WTC11 (cell line): ENCODE measurements at regions not wholly inside any gene's neighbourhood (a gene's known extent, or its start where the extent isn't known, plus 50 kb on each side); places are given as distances from the start of the nearest gene placed in this dataset.

ENCODE experiments used
- ATAC-seq: fragments of 200-7000 bp; cut with Tn5 transposase; 2 replicates; pipeline ENCODE4 v1.10.0; 2021; ENCODE audit warnings: mild to moderate bottlenecking, moderate library complexity
- CTCF ChIA-PET: fragments of 300-600 bp; sonication (Branson Sonifier 250); formaldehyde crosslinking; loops from one replicate; lab custom pipeline; 2021; ENCODE audit warnings: antibody characterized with exemption; lab: Charles Lee
- POLR2A ChIA-PET: fragments of 350-600 bp; sonication (Branson Sonifier 250); formaldehyde crosslinking; loops from one replicate; lab custom pipeline; 2021; ENCODE audit warnings: antibody characterized with exemption; lab: Charles Lee
- DNase-seq: peaks from one replicate; pipeline ENCODE4 v3.0.0; 2021; ENCODE audit warnings: low spot score
- H3K27ac Mint-ChIP-seq: 2 replicates; pipeline ENCODE4 v1.8.0; 2021; ENCODE audit warnings: mixed read lengths
- H3K27me3 Mint-ChIP-seq: 2 replicates; pipeline ENCODE4 v1.8.0; 2021; ENCODE audit warnings: low read depth, mild to moderate bottlenecking, moderate library complexity, mixed read lengths
- H3K36me3 Mint-ChIP-seq: 2 replicates; pipeline ENCODE4 v1.8.0; 2021; ENCODE audit warnings: mixed read lengths
- H3K4me1 Mint-ChIP-seq: 2 replicates; pipeline ENCODE4 v1.8.0; 2022; ENCODE audit warnings: mixed read lengths
- H3K4me3 Mint-ChIP-seq: 2 replicates; pipeline ENCODE4 v1.8.0; 2021; ENCODE audit warnings: mild to moderate bottlenecking, moderate library complexity, mixed read lengths
- H3K9me3 Mint-ChIP-seq: 2 replicates; pipeline ENCODE4 v1.8.0; 2021; ENCODE audit warnings: mixed read lengths
- CREB1 ChIP-seq: sonication (generic); formaldehyde crosslinking; IDR thresholded peaks from 2 replicates; pipeline ENCODE4 v1.8.0; 2023; ENCODE audit warnings: mild to moderate bottlenecking, missing genetic modification reagents
- ELF4 ChIP-seq: sonication (generic); formaldehyde crosslinking; IDR thresholded peaks from 2 replicates; pipeline ENCODE4 v1.8.1; 2022; ENCODE audit warnings: low read depth, mild to moderate bottlenecking, moderate library complexity, missing genetic modification reagents
- GTF2I ChIP-seq: fragments of 250-450 bp; sonication (Bioruptor Pico); conservative IDR thresholded peaks from 2 replicates; pipeline ENCODE4 v1.4.0; 2021; ENCODE audit warnings: mild to moderate bottlenecking
- JAZF1 ChIP-seq: fragments of 250-450 bp; sonication (Bioruptor Pico); IDR thresholded peaks from 2 replicates; pipeline ENCODE4 v1.9.0; 2021; ENCODE audit warnings: moderate library complexity, mild to moderate bottlenecking, inconsistent platforms
- NFYB ChIP-seq: sonication (generic); formaldehyde crosslinking; conservative IDR thresholded peaks from 2 replicates; pipeline ENCODE4 v1.8.0; 2022; ENCODE audit warnings: low read depth, missing genetic modification reagents
- NR1H2 ChIP-seq: sonication (generic); formaldehyde crosslinking; IDR thresholded peaks from 2 replicates; pipeline ENCODE4 v1.9.0; 2021; ENCODE audit warnings: mild to moderate bottlenecking, moderate library complexity, missing genetic modification reagents
- NR2C2 ChIP-seq: sonication (generic); formaldehyde crosslinking; IDR thresholded peaks from 2 replicates; pipeline ENCODE4 v1.8.0; 2022; ENCODE audit warnings: mild to moderate bottlenecking, missing genetic modification reagents
- RELA ChIP-seq: sonication (generic); formaldehyde crosslinking; IDR thresholded peaks from 2 replicates; pipeline ENCODE4 v1.8.1; 2022; ENCODE audit warnings: missing genetic modification reagents, mild to moderate bottlenecking, borderline replicate concordance
- TEAD1 ChIP-seq: sonication (generic); formaldehyde crosslinking; IDR thresholded peaks from 2 replicates; pipeline ENCODE4 v1.8.0; 2022; ENCODE audit warnings: mild to moderate bottlenecking, missing genetic modification reagents
- ZNF121 ChIP-seq: sonication (generic); formaldehyde crosslinking; IDR thresholded peaks from 2 replicates; pipeline ENCODE4 v1.8.0; 2023; ENCODE audit warnings: missing genetic modification reagents
- ZNF317 ChIP-seq: sonication (generic); formaldehyde crosslinking; IDR thresholded peaks from 2 replicates; pipeline ENCODE4 v1.8.1; 2023; ENCODE audit warnings: low read depth, mild to moderate bottlenecking, moderate library complexity, missing genetic modification reagents, borderline replicate concordance
- ZNF416 ChIP-seq: fragments of 250-450 bp; sonication (Bioruptor Pico); IDR thresholded peaks from 2 replicates; pipeline ENCODE4 v1.9.0; 2021; ENCODE audit warnings: mild to moderate bottlenecking, inconsistent platforms
- ZNF671 ChIP-seq: fragments of 250-450 bp; sonication (Bioruptor Pico); IDR thresholded peaks from 2 replicates; pipeline ENCODE4 v1.8.0; 2021; ENCODE audit warnings: mild to moderate bottlenecking
- TF ChIP-seq, protein P1 (sequence below): sonication (generic); formaldehyde crosslinking; IDR thresholded peaks from 2 replicates; pipeline ENCODE4 v1.8.0; 2023; ENCODE audit warnings: mild to moderate bottlenecking, missing genetic modification reagents
- TF ChIP-seq, protein P2 (sequence below): fragments of 250-450 bp; sonication (Bioruptor Pico); conservative IDR thresholded peaks from 2 replicates; pipeline ENCODE4 v1.9.0; 2021; ENCODE audit warnings: mild to moderate bottlenecking
- TF ChIP-seq, protein P3 (sequence below): sonication (generic); formaldehyde crosslinking; IDR thresholded peaks from 2 replicates; pipeline ENCODE4 v1.8.1; 2023; ENCODE audit warnings: mild to moderate bottlenecking, moderate library complexity, missing genetic modification reagents
- TF ChIP-seq, protein P4 (sequence below): sonication (generic); formaldehyde crosslinking; IDR thresholded peaks from 2 replicates; pipeline ENCODE4 v1.8.1; 2023; ENCODE audit warnings: mild to moderate bottlenecking, missing genetic modification reagents
- TF ChIP-seq, protein P5 (sequence below): sonication (generic); formaldehyde crosslinking; IDR thresholded peaks from 2 replicates; pipeline ENCODE4 v1.8.0; 2023; ENCODE audit warnings: missing genetic modification reagents, mild to moderate bottlenecking, borderline replicate concordance
- TF ChIP-seq, protein P6 (sequence below): sonication (generic); formaldehyde crosslinking; IDR thresholded peaks from 2 replicates; pipeline ENCODE4 v1.8.0; 2022; ENCODE audit warnings: mild to moderate bottlenecking, missing genetic modification reagents

DNA sequence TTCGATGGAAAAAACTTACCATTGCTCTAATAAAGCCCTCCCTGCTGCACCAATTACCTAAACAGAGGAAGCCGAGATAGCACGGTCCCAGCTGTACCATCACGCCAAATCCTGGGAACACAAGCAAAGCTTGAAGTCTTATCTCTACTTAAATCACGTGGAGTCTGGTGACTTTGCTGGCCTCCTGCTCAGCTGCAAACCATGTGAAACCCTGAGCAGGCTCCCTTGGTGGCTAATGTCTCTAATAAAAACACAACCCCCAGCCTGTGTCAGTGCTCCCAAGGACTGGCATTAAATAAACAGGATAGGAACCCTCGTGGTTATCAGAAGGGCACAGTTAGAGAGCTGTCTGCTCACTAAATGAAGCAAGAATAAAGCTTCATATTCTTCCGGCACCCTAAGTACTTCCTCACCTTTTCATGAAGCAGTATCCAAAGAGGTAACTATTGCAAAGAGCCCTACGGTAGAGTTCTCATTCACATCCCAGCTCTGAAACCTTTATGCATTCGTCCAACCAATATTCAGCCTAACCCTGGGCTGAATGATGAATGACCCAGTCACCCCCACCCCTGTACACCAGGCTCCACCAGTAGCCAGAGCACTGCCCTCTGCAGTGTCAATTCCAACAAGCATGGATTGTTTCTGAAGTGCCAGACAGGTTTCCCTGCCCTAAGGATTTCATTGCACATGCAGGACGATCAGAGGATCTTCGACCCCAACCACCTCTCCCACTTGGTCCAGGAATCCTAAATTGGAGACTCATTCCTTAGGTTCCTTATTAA lies 452.7 kb upstream of the TMPO start:
- Mint-ChIP-seq H3K27ac (no peak overlapping the region), H3K4me3 (no peak overlapping the region)
- POLR2A ChIA-PET: no interaction called here

DNA sequence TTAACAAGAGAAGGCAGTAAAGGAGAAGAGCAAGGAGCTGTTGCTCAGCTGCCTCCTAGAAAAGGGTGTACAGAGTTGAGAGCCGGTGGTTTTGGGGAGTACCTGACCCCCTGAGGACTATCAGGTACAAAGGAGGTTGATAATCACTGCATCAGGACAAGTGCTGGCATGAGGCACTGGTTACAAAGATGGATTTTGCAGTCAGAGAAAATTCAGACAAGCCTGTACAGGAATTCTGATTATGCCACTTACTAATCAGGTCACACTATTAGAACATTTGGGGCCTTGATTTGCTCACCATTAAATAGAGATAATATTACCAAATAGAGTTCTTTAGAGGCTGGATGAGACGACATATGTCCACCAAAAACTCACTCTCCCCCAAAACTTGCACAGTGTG lies 450.9 kb upstream of the TMPO start:
- DNase-seq: no peak
- CTCF ChIA-PET: interaction anchor here (0.7 kb wide), 1 partner anchor 90 kb away, joined by 3 read pairs; no protein-coding TSS in a partner anchor
- no peaks in the 10 kb centered on the region for H3K36me3 Mint-ChIP-seq
- H3K9me3 Mint-ChIP-seq: no peaks in the 10 kb centered on the region
- H3K27ac Mint-ChIP-seq: no peak overlapping the region
- no peaks in the 10 kb centered on the region for H3K27me3 Mint-ChIP-seq
- no peak overlapping the region for H3K4me3 Mint-ChIP-seq
- TF ChIP-seq, protein P1, sequence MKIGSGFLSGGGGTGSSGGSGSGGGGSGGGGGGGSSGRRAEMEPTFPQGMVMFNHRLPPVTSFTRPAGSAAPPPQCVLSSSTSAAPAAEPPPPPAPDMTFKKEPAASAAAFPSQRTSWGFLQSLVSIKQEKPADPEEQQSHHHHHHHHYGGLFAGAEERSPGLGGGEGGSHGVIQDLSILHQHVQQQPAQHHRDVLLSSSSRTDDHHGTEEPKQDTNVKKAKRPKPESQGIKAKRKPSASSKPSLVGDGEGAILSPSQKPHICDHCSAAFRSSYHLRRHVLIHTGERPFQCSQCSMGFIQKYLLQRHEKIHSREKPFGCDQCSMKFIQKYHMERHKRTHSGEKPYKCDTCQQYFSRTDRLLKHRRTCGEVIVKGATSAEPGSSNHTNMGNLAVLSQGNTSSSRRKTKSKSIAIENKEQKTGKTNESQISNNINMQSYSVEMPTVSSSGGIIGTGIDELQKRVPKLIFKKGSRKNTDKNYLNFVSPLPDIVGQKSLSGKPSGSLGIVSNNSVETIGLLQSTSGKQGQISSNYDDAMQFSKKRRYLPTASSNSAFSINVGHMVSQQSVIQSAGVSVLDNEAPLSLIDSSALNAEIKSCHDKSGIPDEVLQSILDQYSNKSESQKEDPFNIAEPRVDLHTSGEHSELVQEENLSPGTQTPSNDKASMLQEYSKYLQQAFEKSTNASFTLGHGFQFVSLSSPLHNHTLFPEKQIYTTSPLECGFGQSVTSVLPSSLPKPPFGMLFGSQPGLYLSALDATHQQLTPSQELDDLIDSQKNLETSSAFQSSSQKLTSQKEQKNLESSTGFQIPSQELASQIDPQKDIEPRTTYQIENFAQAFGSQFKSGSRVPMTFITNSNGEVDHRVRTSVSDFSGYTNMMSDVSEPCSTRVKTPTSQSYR (CRISPR knock-in tag): no peak
- TF ChIP-seq, protein P2, sequence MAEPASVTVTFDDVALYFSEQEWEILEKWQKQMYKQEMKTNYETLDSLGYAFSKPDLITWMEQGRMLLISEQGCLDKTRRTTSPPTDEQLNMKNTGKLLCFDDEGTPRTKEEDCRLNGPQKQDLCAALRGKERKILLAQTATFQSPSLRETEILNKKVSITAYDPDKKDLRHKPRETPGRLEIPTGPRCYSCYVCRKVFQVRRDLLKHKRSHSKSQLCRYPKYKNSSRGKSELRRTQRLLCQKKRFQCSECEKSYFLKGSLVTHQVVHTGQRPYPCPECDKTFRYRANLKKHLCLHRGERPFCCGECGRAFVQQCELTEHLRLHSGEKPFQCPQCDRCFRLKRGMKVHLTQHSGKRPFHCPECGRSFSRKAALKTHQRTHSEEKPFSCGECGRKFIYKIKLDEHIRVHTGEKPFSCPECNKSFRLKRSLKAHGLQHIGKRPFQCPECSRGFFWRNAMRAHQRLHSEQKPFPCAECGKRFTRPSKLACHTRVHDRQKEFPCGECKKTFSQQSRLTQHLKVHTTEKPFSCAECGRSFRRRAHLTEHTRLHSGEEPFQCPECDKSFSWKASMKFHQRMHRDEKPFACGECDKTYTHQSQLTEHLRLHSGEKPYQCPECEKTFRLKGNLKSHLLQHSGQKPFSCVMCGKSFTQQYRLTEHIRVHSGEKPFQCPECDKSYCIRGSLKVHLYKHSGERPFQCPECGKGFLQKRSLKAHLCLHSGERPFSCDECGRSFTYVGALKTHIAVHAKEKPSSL: no peak
- TF ChIP-seq TEAD1 (CRISPR knock-in tag) (no peak), CREB1 (no peak), ZNF416 (no peak), RELA (CRISPR knock-in tag) (no peak)
- TF ChIP-seq, protein P3, sequence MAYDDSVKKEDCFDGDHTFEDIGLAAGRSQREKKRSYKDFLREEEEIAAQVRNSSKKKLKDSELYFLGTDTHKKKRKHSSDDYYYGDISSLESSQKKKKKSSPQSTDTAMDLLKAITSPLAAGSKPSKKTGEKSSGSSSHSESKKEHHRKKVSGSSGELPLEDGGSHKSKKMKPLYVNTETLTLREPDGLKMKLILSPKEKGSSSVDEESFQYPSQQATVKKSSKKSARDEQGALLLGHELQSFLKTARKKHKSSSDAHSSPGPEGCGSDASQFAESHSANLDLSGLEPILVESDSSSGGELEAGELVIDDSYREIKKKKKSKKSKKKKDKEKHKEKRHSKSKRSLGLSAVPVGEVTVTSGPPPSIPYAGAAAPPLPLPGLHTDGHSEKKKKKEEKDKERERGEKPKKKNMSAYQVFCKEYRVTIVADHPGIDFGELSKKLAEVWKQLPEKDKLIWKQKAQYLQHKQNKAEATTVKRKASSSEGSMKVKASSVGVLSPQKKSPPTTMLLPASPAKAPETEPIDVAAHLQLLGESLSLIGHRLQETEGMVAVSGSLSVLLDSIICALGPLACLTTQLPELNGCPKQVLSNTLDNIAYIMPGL (CRISPR knock-in tag): no peak
- TF ChIP-seq, protein P4, sequence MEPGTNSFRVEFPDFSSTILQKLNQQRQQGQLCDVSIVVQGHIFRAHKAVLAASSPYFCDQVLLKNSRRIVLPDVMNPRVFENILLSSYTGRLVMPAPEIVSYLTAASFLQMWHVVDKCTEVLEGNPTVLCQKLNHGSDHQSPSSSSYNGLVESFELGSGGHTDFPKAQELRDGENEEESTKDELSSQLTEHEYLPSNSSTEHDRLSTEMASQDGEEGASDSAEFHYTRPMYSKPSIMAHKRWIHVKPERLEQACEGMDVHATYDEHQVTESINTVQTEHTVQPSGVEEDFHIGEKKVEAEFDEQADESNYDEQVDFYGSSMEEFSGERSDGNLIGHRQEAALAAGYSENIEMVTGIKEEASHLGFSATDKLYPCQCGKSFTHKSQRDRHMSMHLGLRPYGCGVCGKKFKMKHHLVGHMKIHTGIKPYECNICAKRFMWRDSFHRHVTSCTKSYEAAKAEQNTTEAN: no peak
- TF ChIP-seq, all 79 proteins: peak for 0
- POLR2A ChIA-PET: no interaction called here
- no peaks in the 10 kb centered on the region for H3K4me1 Mint-ChIP-seq
- ATAC-seq: no peak

More for the DNA sequence above, 452.7 kb upstream of the TMPO start:
- DNase-seq: no peak
- Mint-ChIP-seq H3K27me3 (no peaks in the 10 kb centered on the region), H3K9me3 (no peaks in the 10 kb centered on the region), H3K36me3 (no peaks in the 10 kb centered on the region), H3K4me1 (peaks cover 7% of the 10 kb centered on the region)
- no peak for TF ChIP-seq CREB1
- TF ChIP-seq ELF4 (CRISPR knock-in tag): no peak
- TF ChIP-seq, protein P5, sequence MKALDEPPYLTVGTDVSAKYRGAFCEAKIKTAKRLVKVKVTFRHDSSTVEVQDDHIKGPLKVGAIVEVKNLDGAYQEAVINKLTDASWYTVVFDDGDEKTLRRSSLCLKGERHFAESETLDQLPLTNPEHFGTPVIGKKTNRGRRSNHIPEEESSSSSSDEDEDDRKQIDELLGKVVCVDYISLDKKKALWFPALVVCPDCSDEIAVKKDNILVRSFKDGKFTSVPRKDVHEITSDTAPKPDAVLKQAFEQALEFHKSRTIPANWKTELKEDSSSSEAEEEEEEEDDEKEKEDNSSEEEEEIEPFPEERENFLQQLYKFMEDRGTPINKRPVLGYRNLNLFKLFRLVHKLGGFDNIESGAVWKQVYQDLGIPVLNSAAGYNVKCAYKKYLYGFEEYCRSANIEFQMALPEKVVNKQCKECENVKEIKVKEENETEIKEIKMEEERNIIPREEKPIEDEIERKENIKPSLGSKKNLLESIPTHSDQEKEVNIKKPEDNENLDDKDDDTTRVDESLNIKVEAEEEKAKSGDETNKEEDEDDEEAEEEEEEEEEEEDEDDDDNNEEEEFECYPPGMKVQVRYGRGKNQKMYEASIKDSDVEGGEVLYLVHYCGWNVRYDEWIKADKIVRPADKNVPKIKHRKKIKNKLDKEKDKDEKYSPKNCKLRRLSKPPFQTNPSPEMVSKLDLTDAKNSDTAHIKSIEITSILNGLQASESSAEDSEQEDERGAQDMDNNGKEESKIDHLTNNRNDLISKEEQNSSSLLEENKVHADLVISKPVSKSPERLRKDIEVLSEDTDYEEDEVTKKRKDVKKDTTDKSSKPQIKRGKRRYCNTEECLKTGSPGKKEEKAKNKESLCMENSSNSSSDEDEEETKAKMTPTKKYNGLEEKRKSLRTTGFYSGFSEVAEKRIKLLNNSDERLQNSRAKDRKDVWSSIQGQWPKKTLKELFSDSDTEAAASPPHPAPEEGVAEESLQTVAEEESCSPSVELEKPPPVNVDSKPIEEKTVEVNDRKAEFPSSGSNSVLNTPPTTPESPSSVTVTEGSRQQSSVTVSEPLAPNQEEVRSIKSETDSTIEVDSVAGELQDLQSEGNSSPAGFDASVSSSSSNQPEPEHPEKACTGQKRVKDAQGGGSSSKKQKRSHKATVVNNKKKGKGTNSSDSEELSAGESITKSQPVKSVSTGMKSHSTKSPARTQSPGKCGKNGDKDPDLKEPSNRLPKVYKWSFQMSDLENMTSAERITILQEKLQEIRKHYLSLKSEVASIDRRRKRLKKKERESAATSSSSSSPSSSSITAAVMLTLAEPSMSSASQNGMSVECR (CRISPR knock-in tag): no peak
- TF ChIP-seq ZNF317 (CRISPR knock-in tag): no peak
- TF ChIP-seq, protein P6, sequence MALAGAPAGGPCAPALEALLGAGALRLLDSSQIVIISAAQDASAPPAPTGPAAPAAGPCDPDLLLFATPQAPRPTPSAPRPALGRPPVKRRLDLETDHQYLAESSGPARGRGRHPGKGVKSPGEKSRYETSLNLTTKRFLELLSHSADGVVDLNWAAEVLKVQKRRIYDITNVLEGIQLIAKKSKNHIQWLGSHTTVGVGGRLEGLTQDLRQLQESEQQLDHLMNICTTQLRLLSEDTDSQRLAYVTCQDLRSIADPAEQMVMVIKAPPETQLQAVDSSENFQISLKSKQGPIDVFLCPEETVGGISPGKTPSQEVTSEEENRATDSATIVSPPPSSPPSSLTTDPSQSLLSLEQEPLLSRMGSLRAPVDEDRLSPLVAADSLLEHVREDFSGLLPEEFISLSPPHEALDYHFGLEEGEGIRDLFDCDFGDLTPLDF (CRISPR knock-in tag): no peak
- TF ChIP-seq ZNF671 (CRISPR knock-in tag): no peak
- no peak for TF ChIP-seq NR1H2 (CRISPR knock-in tag)
- TF ChIP-seq NFYB (CRISPR knock-in tag): no peak
- no peak for TF ChIP-seq JAZF1
- TF ChIP-seq NR2C2 (CRISPR knock-in tag): no peak
- no peak for TF ChIP-seq ZNF121
- no peak for TF ChIP-seq GTF2I (CRISPR knock-in tag)
- TF ChIP-seq, protein P4: no peak
- no peak for ATAC-seq
- CTCF ChIA-PET: no interaction called here
